GM19372 (cell line): ENCODE measurements at regions not wholly inside any gene's neighbourhood (a gene's known extent, or its start where the extent isn't known, plus 50 kb on each side); places are given as distances from the start of the nearest gene placed in this dataset.
"Not testable (repeated sequence)": the region's sequence is repeated elsewhere in the genome, so short reads cannot be mapped to it uniquely, and the experiment has no call there.

Experiments used
- ATAC-seq: cut with Tn5 transposase; IDR thresholded peaks from one replicate; pipeline ENCODE4 v1.9.1; 2021; ENCODE audit warnings: mild to moderate bottlenecking, low read depth, moderate library complexity; ENCODE audit not compliant: unreplicated experiment

DNA sequence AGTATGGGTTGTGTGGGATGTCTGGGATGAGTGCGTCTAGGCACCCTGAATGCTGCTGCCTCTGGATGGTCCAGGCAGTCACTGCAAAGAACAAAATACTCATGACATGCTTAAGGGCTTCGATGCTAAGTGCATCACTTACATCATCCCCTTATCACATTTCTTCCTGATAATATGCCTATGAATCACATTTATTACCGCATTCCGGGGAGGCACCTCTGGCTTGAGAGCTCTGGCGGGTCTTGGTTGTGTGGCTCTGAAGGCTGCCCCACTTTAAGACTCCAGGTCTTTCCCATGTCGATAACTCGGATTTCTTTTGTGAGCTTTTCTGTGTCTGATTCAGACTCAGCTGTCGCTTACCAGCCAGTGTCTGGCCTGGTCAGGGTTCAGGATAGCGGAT is 1126.4 kb downstream of the TBC1D22A start:
- no peak for ATAC-seq

DNA sequence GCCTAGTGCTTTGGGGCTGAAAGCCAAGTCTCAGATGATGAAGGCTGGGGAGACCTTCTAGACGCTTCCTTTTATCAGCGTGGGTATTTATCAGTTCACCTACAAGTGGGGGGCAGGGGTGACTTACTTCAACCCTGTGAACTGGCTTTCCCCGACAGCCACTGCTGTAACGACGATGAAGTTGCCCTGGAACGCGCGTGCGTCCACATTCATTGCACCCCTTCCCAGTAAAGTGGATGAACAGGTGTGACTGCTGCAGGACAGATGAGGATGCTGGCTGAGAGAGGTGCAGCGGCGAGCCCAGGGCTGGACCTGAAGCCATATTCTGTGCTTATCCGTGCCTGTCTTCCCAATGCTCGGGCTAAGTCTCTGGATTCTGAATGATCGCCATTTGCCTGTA is 1122.3 kb downstream of the TBC1D22A start:
- ATAC-seq = no peak

DNA sequence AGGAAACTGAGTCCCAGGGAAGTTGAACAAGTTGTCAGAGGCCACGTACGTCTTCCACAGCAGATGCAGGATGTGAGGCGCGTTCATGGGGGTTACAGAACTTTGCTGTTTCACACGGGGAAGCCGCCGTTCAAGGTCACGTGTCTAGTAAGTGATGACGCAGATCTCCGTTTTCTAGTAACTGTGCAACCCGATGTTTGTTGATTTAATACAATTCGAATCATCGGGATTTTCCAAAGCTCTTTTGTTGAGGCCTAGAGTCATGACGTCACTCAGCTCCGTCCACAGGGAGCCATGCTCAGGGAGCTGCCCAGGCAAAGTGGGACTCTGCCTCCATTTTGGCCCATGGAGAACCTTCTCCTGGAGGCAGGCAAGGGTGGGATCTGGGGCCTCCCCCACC is 1121.8 kb downstream of the TBC1D22A start:
- no peak for ATAC-seq

DNA sequence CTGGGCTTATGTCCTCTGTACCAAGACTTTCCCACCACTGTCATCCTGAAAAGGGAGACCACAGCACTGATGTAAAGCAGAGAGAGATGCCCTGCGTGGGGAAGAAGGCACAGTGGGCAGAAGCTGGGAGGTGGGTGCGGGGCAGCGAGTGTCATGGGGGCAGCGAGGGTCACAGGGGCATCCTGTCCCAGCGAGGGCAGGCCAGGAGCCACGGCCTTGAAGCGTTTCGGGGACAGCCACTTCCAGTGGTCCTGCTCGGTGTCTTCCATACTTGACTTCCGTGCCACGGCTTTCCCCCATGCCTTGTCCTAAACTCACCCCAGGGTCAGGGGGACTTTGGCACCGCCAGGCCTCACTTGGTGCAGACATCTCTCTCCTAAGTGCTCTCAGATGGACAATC is 1121.3 kb downstream of the TBC1D22A start:
- no peak for ATAC-seq

DNA sequence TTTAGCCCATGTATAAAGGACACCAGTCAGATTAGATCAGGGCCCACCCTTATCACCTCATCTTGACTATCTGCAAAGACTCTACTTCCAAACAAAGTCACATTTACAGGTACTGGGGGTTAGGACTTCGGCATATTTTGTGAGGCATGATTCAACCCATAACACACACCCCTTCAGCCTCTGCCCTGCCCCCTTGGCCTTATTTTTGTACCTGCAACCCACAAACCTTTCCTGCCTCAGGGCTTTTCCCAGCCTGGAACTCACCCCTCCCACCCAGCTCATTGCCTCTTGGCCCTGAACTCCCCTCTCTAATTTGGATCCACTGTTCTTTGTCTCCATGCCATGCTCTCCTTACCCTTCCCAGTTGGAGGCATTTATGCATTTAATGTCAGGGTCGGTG is 1116.9 kb downstream of the TBC1D22A start:
- ATAC-seq = no peak

DNA sequence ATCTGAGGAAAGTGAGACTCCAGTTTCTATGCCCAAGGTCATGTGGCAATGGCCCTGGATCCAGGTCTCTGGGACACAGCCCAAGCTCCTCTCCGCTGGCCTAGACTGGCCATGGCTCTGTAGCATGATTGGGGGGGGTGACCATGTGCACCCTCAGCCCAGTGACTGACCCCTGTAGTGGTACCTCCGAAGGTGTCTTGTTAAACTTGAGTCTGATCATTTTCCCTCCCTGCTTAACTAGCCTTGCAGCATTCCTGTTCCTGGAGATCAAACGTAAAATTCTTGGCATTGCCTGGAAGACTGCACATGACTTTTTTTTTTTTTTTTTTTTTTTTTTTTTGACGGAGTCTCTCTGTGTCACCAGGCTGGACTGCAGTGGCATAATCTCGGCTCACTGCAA is 1116.0 kb downstream of the TBC1D22A start:
- ATAC-seq = no peak

DNA sequence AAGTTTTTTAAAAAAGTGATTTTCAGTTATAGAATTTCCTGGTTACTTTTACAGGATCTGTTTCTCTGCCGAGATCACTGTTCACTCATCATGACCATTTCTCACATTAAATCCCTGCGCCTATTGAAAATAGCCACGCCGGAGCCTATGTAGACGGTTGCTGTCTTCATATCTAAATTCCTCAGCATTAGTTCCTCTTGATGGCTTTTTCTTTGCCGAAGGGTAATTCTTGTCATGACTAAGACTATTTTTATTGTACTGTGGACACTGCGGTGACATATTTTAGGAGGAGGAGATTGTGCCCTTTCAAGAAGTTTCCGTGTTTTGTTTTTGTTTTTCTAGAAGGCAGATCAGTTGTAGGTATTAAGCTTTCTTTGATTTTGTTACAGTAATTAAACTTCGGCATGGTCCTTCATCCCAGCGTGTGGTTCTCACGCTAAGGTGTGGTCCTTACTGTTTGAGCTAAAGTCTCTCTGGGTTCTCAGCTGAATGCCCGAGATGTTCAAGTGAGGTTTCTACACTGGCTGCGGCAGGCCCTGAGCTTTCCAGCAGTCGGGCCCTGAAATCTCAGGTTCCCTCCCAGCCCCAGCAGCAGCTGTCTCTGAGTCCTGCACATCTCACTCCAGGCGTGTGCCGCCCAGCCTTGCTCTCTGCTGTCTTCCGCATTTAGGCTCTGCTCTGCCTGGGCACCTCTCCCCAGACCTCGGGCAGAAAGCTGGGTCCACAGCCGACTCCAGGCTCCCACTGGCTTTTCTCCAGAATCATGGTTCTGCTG is 1110.5 kb downstream of the TBC1D22A start:
- ATAC-seq = no peak

DNA sequence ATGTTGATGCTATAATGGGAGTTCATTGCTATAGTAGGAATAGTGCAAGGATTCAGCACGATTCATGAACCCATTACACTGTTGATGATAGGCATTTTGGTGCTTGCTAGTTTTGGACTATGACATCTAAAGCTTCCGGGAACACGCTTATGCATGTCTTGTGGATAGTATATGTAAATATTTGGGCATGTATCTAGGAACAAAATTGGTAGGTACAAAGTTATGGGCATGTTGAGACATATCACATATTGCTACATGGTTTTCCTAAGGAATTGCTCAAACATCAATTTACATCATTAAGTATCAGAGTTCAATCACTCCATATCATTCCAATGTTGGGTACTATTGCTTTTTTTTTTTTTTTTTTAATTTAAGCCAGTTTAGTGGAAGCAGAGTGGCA is 1103.2 kb downstream of the TBC1D22A start:
- no peak for ATAC-seq

DNA sequence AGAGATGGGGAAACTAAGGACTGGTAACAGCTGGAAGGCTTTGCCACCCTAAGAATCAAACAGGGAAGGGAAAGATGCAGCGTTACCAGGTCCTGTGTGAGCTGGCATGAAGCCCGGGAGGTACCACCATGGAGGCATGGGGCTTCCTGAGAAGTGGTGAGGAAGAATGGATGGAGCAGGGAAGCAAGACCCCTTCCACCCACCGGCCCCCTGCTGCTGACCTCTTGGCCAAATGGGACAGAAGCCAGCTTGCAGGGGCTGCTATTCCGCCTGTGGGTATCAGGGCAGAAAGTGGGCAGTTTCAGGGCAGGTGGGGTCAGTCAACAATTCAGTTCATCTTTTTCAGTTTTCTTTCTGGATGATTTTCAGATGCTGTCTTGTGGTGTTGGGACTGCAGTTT is 1099.9 kb downstream of the TBC1D22A start:
- ATAC-seq = no peak

DNA sequence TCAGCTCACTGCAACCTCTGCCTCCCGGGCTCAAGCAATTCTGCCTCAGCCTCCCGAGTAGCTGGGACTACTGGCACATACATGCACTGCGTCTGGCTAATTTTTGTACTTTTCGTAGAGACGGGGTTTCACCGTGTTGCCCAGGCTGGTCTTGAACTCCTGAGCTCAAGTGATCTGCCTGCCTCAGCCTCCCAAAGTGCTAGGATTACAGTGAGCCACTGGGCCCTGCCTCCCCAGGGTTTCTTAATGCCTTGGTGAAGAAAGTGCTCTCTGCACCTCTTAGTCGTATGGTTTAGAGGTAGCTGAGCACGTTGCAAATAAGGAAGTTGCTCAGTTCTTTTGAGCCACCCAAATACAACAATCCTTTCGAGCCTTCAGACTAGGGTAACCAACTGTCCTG is 1098.5 kb downstream of the TBC1D22A start:
- not testable (repeated sequence) for ATAC-seq

DNA sequence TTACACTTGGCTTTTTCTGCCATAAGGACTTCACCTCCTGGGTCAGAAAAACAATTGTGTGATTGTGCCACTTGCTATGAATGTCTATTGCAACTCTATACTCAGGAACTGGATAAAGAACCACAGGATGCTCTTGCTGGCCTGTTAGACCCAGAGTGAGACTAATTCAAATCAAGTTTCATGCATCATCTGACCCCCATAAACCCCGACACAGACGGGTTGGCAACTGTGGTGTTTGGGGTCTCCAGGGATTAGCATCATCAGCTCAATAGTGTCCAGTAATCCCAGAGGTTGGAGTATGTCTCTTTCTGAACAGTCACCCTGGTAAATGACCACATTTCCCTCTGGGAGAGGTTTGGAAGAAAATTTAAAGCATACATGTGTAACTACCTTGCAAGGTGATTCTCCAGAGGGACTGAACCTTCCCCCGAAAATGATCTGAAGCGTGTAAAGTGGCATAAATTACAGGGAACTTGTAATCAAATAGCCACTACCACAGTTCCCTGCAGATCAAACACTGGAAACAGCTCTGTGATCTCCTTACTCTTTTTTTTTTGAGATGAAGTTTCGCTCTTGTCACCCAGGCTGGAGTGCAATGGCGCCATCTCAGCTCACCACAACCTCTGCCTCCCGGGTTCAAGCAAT is 1097.6 kb downstream of the TBC1D22A start:
- no peak for ATAC-seq

DNA sequence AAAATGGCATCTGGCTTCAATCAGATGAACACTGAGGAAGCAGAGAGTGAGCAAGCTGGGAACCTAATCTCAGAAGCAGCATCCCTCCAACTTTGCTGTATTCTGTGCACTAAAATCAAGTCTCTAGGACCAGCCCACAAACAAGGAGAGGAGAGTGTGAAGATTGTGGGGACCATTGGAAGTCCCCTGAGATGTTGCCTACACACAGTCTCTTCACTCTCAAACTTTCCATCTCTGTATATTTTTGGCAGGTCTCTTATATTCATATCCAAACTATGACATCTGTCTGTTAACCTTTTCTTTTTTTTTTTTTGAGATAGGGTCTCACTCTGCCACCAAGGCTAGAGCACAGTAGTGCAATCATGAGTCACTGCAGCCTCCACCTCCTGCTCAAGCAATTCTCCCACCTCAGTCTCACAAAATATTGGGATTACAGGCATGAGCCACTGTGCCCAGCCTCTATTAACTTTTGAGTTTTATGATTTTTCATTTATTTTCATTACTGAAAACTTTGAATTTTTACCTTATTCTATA is 1096.4 kb downstream of the TBC1D22A start:
- no peak for ATAC-seq

DNA sequence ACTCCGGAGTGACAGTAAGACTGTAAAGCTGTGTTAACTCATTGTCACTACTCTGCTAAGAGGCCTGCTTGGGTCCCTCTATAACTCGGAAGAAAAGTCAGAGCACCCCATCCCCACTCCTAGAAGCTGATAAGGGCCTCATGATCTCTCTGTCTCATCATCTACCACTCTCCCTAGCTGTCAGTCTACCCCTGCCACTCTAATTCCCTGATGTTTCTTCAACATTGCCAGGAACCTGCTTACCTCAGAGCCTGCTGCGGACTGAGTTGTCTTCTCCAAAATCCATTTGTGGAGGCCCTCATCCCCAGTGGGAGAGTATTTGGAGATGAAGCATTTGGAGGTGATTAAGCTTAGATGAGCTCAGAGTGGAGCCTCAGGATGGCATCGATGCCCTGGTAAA is 1092.2 kb downstream of the TBC1D22A start:
- ATAC-seq = no peak

DNA sequence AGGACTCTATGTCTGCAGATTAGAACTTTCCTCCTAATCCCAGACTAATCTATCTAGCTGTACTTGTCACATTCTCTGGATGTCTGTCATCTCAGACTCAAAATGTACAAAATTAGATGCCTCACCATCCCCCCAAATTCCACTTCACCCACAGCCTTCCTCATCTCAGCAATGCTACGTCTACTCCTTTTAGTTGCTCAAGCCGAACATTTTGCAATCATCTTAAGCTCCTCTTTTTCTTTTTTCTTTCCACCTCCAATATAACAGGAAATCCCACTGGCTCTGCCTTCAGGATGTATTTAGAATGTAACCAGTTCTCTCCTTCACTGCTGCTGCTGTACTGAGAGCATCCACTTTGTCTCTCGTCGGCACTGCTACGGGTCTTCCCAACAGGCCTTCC is 1091.8 kb downstream of the TBC1D22A start:
- no peak for ATAC-seq

DNA sequence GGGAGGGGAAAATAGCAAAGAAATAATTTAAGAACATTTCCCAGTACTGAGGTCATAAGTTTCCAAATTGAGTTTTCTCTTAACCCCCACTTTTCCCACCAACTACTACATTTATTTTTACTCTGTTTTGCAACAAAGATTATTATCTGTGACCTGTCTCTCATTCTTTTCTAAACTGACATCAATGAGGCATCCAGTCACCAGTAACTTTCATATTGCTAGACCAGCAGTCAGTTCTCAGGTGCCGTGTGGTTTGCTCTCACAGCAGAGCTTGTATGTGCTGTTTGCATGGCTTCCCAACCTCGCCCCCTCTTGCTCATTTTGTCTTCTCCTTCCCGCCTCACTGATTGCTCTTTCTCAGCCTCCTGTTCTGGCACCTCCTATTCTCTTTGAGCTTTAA is 1091.3 kb downstream of the TBC1D22A start:
- no peak for ATAC-seq

DNA sequence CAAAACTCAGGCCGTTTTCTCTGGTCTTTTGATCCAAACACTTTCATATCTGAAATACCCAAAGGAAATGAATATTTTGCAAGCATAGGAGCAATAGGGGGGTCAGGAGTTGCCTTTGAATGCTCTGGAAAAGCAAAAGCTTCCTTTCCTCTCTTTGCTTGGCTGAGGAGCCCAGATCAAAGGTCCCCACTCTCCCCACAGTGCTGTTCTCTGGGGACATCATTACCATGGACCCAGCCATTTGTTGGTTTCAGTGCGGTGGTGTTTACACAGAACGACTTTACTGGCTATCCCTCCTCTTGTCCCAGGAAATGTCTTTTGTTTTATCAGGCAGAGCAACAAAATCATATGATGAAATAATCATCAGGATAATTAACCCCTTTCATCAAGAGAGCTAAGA is 1089.1 kb downstream of the TBC1D22A start:
- no peak for ATAC-seq

DNA sequence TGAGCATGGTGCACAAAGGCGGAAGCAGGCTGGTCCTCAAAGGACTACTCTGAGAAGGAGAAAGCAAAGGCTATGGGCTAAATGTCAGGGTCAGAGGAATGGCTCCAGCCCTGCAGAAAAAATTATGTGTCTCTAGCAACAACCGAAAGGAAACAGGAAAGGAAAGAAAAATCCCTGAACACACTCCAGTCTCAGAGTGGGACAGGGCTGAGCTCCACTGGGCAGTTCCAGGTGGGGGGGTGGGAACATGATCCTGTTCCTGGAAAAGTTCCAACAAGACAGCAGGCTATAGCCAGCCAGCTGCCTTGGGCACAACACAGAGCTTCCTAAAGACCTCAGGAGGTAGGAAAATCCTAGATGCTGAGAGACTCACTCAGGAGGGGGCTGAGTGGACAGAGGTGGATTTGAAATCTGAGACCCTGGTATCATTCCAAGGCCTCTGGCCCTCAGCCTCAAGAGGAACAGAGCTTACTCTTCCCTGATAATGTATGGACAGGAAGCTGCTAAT is 1088.2 kb downstream of the TBC1D22A start:
- ATAC-seq = no peak

DNA sequence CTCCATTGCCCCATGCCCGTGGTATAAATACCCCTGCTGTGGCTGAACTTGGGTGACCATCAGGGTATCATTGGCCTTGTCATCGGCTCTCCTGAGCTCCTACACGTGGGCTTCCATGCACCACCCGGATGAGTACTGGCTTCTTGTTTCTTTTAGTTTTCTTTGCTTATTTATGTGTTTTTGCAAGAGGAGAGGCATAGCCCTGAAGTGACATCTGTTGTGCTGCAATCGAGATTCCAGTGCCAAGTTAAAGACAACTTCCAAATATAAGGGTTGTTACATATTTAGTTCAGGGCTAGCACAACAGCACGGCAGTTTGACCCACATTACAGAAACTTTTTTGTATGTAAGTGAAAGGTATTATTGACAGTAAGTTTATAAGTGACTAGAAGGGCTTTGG is 1087.1 kb downstream of the TBC1D22A start:
- no peak for ATAC-seq

DNA sequence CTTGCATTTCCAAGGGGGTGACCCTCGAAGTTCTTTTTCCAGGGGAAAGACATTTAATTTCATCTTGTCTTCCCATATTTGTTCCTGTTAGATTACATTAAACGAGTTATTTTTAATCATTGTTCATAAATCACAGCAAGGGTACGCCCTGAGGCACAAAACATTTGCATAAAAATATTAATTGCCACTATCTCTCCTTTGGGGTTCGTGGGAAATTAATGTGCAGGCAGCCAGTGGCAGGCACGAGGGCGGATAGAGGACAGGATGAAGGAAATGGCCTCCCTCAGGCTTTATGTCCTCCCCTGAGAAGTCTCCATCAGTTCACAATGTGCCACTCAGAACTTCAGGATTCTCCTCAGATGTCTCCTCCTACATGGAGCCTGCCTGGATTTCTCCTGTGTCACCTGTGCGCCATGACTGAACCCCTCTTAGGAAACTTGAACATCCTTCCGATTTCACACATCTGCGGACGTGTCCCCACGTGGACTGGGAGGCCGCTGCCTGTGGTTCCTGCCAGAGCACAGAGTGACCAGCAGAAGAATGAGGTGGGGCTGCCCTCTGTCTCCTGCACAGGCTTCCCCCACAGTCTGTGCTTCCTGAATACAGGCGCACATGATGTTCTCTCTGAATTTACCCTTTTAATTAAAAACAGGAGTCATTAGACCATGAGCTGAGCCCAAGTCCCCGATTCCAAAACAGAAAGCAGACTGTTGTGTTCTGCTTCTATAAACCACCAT is 1085.9 kb downstream of the TBC1D22A start:
- ATAC-seq = no peak

DNA sequence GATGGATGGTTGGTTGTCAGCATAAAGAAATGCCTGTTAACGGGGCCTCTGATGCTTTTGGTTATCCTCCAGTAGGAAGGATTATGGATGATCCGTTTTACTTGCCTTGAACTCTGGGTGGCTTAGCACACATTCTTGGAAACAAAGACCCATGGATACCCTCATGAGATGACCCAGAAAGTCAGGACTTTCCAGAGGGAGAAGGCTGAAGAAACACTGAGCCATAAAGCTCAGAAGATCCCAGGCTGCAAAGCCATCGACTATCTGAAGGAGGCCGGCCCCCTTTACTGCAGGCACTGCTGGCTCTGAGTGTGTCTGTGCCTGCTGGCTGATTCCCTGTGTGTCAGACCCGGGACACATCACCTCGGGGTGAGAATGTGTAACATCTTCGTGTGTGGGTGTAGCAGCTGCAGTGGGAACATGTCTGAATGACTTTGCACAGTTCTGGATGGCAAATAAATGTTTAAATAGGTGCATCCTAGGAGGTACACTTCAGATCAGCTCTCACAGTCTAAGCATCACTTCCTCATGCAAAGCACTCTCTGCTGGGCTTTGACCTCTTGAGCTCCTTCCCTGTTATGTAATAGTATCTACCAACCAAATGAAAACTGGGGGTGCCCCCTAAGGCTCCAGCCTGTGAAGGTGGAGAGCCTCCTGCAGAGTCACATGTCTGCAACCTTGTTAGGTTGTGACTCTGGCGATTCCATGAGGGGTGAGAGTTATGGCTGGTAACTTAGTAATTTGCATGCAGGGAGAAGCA is 1084.9 kb downstream of the TBC1D22A start:
- no peak for ATAC-seq
